NCI-H446 (cell line): ENCODE measurements at regions not wholly inside any gene's neighbourhood (a gene's known extent, or its start where the extent isn't known, plus 50 kb on each side); places are given as distances from the start of the nearest gene placed in this dataset.

Experiments used
- DNase-seq, 2 experiments: peaks; one replicate each; lab custom pipeline; 2025; lab: John Stamatoyannopoulos, UW

GRCh38 chr7:26600411-26600810 lies 264.0 kb downstream of the SKAP2 start:
- no peak for DNase-seq

GRCh38 chr7:26603631-26604030 lies 260.8 kb downstream of the SKAP2 start:
- DNase-seq = peak in 1 of 2 experiments; percentile 30

- DNase-seq = no peak
Measured at GRCh38 chr7:26608402-26608801, 256.0 kb downstream of the SKAP2 start.

GRCh38 chr7:26609082-26609481 lies 255.3 kb downstream of the SKAP2 start:
- no peak for DNase-seq

DNA sequence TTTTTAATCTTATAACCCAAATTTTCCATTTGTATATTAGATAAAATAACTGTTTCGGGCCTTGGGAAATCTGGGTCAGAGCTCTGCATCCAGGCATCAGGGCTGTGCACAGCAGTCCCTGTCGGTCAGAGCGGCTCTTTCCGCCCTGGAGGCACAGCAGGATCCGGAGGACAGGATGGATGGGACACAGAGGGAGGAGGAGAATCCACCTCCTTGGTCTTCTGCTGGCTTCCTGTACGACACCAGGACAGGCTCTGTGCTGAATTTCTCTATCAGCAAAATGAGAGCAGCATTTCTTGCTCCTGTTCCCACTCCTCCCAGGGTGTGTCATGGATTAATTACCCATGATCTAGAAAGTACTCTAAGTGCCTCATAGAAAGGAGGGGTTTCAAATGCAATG lies 254.9 kb downstream of the SKAP2 start:
- no peak for DNase-seq

DNA sequence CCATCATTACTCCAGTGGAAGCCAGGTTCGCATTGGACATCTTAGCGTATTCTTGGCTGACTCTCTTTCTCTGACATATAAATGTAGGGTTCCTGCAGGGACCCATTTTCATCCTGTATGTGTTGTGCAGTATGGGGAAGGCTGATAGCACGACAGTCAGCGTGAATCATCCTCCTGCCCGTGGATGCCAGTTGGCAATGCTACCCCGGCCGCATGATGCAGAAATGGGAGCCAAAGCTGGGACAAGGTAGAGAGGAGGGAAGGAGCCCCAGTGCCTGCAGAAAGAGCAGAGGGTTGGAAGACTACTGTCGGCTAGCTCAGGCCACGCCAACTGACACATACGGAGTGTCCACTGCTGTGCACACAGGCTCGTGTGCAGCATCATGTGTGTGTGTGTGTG lies 251.6 kb downstream of the SKAP2 start:
- peak; percentile 30 to 62 for DNase-seq

GRCh38 chr7:26614503-26614902 lies 249.9 kb downstream of the SKAP2 start:
- no peak for DNase-seq

DNA sequence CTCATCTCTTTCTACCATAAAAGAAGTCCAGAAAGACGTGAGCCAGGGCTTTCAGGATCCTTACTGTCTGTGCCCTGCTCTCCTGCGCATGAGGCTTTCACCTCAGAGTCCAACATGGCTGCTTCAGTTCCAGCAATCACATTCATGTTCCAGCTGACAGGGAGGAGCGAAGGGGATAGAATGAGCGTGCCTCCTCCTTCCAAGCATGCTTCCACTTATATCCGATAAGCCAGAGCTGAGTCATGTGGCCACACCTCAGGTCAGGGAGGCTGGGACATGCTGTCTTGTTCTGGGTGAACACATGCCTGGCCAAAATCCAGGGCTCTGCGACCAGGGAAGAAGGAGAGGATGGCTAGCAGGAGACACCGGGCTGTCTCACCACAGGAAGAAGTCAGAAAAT lies 248.2 kb downstream of the SKAP2 start:
- DNase-seq = no peak

DNA sequence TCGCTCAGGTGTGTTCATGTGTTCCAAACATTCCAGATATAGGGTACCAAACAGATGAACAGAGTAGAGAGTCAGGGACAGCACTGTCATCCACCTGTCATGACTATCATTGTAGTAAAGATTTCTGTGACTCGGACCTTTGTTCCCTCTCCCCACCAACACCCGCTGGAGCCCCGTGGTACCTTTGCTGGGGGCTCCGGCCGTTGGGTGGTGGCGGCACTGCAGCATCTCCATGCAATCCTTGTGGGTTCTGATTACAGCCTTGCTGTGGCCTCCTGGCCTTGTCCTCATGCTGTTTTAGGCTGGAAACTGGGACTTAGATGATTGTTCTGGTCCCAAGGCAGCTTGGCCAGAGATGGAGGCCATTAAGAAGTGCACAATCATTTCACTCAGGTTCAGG lies 247.3 kb downstream of the SKAP2 start:
- no peak for DNase-seq
